DOHH2 (cell line): ENCODE measurements at regions not wholly inside any gene's neighbourhood (a gene's known extent, or its start where the extent isn't known, plus 50 kb on each side); places are given as distances from the start of the nearest gene placed in this dataset.

Source experiments
- H3F3A ChIP-seq: fragments of 200-600 bp; sonication (generic), shearing (Covaris generic); 2 replicates; pipeline ENCODE4 v1.6.0; 2016; ENCODE audit warnings: antibody characterized with exemption, mild to moderate bottlenecking; ENCODE audit not compliant: control insufficient read depth, insufficient read depth
- H3K27ac ChIP-seq: fragments of 200-600 bp; sonication (generic); 2 replicates; pipeline ENCODE4 v1.5.1; 2014; ENCODE audit warnings: low read depth, mild to moderate bottlenecking, low read length, moderate library complexity
- H3K27me3 ChIP-seq: fragments of 200-600 bp; sonication (generic); 2 replicates; pipeline ENCODE4 v1.6.1; 2014; ENCODE audit warnings: mild to moderate bottlenecking, low read length, mixed read lengths; ENCODE audit not compliant: control insufficient read depth
- H3K36me3 ChIP-seq: fragments of 200-600 bp; sonication (generic); 2 replicates; pipeline ENCODE4 v1.6.1; 2014; ENCODE audit warnings: mild to moderate bottlenecking, low read length, moderate library complexity, mixed read lengths; ENCODE audit not compliant: control insufficient read depth
- H3K4me1 ChIP-seq: fragments of 200-600 bp; sonication (generic); 2 replicates; pipeline ENCODE4 v1.6.1; 2014; ENCODE audit warnings: mild to moderate bottlenecking, low read length, mixed read lengths; ENCODE audit not compliant: control insufficient read depth
- H3K4me2 ChIP-seq: fragments of 200-600 bp; sonication (generic); 2 replicates; pipeline ENCODE4 v1.6.0; 2014; ENCODE audit warnings: mild to moderate bottlenecking, low read length, moderate library complexity
- H3K4me3 ChIP-seq: fragments of 200-600 bp; sonication (generic); 2 replicates; pipeline ENCODE4 v1.5.1; 2014; ENCODE audit warnings: mild to moderate bottlenecking, low read length, mixed read lengths
- H3K79me2 ChIP-seq: fragments of 200-600 bp; sonication (generic); 2 replicates; pipeline ENCODE4 v1.6.1; 2014; ENCODE audit warnings: mild to moderate bottlenecking, low read length, mixed read lengths; ENCODE audit not compliant: control insufficient read depth
- H3K9me2 ChIP-seq: fragments of 200-600 bp; sonication (generic); replicated peaks from 2 replicates; pipeline ENCODE4 v1.6.1; 2014; ENCODE audit warnings: mild to moderate bottlenecking, low read length, mixed read lengths; ENCODE audit not compliant: control insufficient read depth
- H3K9me3 ChIP-seq: fragments of 200-600 bp; sonication (generic); 2 replicates; pipeline ENCODE4 v1.6.1; 2014; ENCODE audit warnings: antibody characterized with exemption, low read length, mixed read lengths; ENCODE audit not compliant: control insufficient read depth, insufficient read depth
- H4K20me1 ChIP-seq: fragments of 200-600 bp; sonication (generic); 2 replicates; pipeline ENCODE4 v1.6.0; 2014; ENCODE audit warnings: low read depth, mild to moderate bottlenecking, antibody characterized with exemption, low read length, moderate library complexity; ENCODE audit not compliant: control insufficient read depth, insufficient read depth
- EZH2phosphoT487 ChIP-seq: fragments of 200-600 bp; sonication (generic); IDR thresholded peaks from 2 replicates; pipeline ENCODE4 v1.6.1; 2017; ENCODE audit warnings: borderline replicate concordance, mild to moderate bottlenecking, antibody characterized with exemption, low read length, moderate library complexity, mixed read lengths
- TF ChIP-seq, protein P1 (sequence below): fragments of 200-600 bp; sonication (generic); IDR thresholded peaks from one replicate; pipeline ENCODE4 v1.5.1; 2014; ENCODE audit warnings: antibody characterized with exemption, mild to moderate bottlenecking, low read depth, low read length; ENCODE audit not compliant: poor library complexity, severe bottlenecking

GRCh38 chr3:59655418-59656015, 605.7 kb upstream of the CFAP20DC start:
- Histone ChIP-seq H3K27me3 (no peaks in the 10 kb centered on the region), H3K4me2 (no peak overlapping the region), H3K9me2 (no peaks in the 10 kb centered on the region), H4K20me1 (no peaks in the 10 kb centered on the region), H3K4me1 (no peaks in the 10 kb centered on the region), H3F3A (no peaks in the 10 kb centered on the region), H3K9me3 (no peaks in the 10 kb centered on the region; the same call in 1 of the 2 replicates), H3K4me3 (no peak overlapping the region), H3K79me2 (no peaks in the 10 kb centered on the region), H3K36me3 (no peaks in the 10 kb centered on the region), H3K27ac (no peak overlapping the region)
- no peak for TF ChIP-seq EZH2phosphoT487
- TF ChIP-seq, protein P1, sequence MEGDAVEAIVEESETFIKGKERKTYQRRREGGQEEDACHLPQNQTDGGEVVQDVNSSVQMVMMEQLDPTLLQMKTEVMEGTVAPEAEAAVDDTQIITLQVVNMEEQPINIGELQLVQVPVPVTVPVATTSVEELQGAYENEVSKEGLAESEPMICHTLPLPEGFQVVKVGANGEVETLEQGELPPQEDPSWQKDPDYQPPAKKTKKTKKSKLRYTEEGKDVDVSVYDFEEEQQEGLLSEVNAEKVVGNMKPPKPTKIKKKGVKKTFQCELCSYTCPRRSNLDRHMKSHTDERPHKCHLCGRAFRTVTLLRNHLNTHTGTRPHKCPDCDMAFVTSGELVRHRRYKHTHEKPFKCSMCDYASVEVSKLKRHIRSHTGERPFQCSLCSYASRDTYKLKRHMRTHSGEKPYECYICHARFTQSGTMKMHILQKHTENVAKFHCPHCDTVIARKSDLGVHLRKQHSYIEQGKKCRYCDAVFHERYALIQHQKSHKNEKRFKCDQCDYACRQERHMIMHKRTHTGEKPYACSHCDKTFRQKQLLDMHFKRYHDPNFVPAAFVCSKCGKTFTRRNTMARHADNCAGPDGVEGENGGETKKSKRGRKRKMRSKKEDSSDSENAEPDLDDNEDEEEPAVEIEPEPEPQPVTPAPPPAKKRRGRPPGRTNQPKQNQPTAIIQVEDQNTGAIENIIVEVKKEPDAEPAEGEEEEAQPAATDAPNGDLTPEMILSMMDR: no peak

DNA sequence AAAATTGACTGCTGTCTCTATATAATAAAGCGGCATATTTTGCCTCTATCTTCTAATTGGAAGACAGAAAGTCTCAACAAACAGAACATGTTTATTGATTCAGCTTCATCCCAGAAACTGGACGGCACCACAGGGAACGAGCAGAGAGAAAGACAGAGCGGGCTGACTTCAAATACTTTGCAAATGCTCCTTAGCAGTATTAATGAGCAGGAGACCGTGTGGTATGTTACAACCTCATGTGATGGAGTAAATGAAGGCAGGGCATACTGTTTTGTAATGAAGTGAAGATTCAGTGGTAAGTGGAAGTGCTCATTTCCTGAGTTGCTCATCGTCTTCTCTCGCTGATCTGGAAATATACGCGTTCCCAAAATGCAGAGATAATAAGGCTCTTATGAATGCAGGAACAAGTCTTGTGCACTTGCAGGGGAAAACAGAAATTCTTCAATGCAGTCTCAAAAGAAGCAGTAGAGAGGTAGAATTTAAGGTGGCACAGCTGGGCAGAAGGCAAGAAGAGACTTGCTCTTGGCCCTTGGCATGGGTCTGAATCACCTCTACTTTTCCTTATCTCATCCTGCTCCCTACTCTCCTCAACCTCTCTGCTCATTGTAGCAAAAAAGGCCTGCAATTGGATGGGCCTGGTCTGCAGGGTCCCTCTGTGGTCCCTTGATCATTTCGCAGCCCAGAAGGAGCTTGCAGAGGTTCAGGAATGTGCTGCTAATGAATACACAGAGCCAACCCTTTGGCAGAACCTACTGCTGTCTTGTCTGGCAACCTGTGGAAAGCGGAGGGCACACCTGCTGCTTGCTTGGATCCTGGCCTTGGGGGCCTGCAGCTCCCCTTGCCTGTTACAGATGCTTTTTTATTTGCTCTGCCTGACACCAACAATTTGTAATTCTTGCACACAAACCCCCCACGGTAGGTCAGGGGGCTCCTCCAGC, 604.9 kb upstream of the CFAP20DC start:
- TF ChIP-seq, protein P1: no peak
- no peak for TF ChIP-seq EZH2phosphoT487
- no peaks in the 10 kb centered on the region for H3K36me3 ChIP-seq

DNA sequence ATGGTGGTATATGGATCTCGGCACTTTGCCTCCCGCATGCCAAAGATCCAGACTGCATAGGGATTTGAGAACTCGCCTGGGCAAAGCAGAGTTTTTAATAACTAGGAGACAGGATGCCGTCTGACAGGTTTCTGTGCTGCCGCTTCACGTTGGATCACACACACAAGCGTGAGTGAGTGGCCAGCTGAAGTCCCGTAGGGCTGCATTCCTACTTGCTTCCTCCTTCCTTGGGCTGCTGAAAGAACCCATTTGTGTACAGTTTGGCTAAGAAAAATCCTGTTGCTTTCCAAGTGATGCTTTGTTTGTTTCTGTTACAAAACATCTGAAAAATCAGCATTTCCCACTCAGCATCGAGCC, 604.3 kb upstream of the CFAP20DC start:
- Histone ChIP-seq H3K4me3 (no peak overlapping the region), H3K27me3 (no peaks in the 10 kb centered on the region), H3F3A (no peaks in the 10 kb centered on the region), H3K9me3 (no peaks in the 10 kb centered on the region; the same call in 1 of the 2 replicates), H3K4me1 (no peaks in the 10 kb centered on the region), H3K4me2 (no peak overlapping the region), H3K79me2 (no peaks in the 10 kb centered on the region), H4K20me1 (no peaks in the 10 kb centered on the region), H3K27ac (no peak overlapping the region), H3K36me3 (no peaks in the 10 kb centered on the region), H3K9me2 (no peaks in the 10 kb centered on the region)
- no peak for TF ChIP-seq EZH2phosphoT487
- TF ChIP-seq, protein P1: no peak

More for the DNA sequence above, 604.9 kb upstream of the CFAP20DC start:
- Histone ChIP-seq H3K9me2 (no peaks in the 10 kb centered on the region), H4K20me1 (no peaks in the 10 kb centered on the region), H3K4me3 (no peak overlapping the region), H3K79me2 (no peaks in the 10 kb centered on the region), H3F3A (no peaks in the 10 kb centered on the region), H3K27me3 (no peaks in the 10 kb centered on the region), H3K4me1 (no peaks in the 10 kb centered on the region), H3K4me2 (no peak overlapping the region), H3K9me3 (no peaks in the 10 kb centered on the region; the same call in 1 of the 2 replicates), H3K27ac (no peak overlapping the region)
